PC-9 (cell line): ENCODE measurements at regions not wholly inside any gene's neighbourhood (a gene's known extent, or its start where the extent isn't known, plus 50 kb on each side); places are given as distances from the start of the nearest gene placed in this dataset.

Experiments used
- CTCF ChIP-seq: fragments of 200-600 bp; sonication (generic); conservative IDR thresholded peaks from 2 replicates; pipeline ENCODE4 v1.6.1; 2017; ENCODE audit warnings: mixed run types, antibody characterized with exemption, mild to moderate bottlenecking, moderate library complexity
- EZH2 ChIP-seq: fragments of 200-600 bp; sonication (generic); IDR thresholded peaks from 2 replicates; pipeline ENCODE4 v1.8.0; 2017; ENCODE audit warnings: antibody characterized with exemption, low read depth

DNA sequence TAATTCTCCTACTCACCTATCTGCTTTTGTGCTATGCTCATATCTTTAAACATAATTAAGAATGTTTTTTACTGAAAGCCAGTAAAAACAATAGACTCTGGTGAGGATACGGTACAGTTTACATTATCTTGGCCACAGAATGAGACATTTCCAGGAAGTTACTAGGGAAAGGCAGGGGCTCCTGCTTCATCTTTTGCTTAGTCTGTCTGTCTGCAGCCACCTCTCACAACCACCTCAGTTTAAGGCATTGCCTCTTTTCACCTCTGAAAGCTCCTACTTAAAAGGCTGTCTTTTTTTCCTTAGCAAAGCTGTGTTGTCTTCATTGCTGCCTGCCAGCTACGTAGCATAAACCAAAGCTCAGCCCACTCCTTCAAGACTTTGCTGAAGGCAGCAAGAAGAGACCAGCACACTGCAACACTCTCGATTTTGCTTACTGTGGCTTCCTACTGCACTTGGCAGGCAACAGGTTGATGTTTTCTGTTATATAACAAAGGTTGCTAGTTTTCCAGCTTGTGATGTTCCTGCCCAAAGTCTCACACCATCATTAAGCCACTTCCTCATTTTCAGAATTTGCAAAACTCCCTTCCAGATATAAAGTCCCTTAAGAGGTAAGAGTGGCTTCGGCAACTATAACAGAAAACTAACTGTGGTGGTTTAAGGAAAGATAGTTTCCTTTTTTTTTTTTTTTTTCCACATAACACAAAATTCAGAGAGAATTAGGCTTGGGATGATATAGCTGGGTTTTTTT is 432.9 kb downstream of the GRXCR1 start:
- TF ChIP-seq CTCF (no peak), EZH2 (no peak)
